ENCODE measurements at regions not wholly inside any gene's neighbourhood (a gene's known extent, or its start where the extent isn't known, plus 50 kb on each side); places are given as distances from the start of the nearest gene placed in this dataset.
"Not testable (repeated sequence)": the region's sequence is repeated elsewhere in the genome, so short reads cannot be mapped to it uniquely, and the experiment has no call there.

DNA sequence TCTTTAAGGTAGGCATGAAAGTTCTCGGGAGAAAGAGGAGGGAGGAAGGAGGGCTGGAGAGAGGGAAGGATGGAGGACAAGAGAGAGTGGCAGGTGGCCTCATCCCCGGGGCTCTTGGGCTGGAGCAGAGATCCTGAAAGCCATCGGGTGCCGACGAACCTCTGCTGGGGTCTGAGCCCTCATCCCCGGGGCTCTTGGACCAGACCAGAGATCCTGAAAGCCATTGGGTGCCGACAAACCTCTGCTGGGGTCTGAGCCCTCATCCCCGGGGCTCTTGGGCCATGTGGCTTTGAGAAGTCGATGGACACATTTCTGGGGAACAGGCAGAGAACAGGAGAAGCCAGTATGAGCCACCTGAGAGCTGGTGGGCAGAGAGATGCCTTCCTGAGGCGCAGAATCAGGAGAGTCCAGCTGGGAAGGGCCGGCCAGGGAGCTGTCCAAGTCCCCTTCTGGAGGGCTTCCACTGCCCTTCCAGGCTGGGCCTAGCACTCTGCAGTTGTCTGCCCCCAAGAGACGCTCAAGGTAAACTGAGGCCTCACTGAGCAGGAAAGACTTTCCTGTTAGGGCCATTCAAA is 1398.1 kb downstream of the BRD1 start:
- DNase-seq: no peak

GRCh38 chr22:48428631-48429371 is 1398.9 kb downstream of the BRD1 start:
- DNase-seq: no peak

GRCh38 chr22:48427731-48428211 is 1399.9 kb downstream of the BRD1 start:
- DNase-seq: no peak

- no peak for DNase-seq
These were observed 1401.0 kb downstream of the BRD1 start for GRCh38 chr22:48426466-48427380.

- DNase-seq: no peak
These were observed 1402.0 kb downstream of the BRD1 start for GRCh38 chr22:48425641-48426040.

GRCh38 chr22:48425091-48425506 is 1402.6 kb downstream of the BRD1 start:
- no peak for DNase-seq

DNA sequence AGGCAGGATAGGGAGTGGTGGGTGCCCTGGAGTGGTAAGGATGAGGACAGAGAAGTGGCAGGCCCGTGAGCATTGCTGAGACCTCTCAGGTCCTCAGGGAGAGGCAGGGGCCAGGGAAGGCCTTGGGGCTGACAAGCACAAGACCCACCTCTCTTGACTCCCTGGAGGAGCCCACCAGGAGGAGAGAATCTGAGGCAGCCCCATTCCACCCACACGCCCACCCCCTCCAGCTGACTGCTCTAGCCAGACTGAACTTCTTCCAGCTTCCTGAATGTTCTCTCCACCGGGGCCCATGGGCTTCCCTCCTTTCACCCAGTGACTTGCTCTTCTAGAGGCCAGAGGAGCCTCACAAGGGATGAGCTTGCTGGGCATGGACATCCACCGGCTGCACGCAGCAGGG is 1403.0 kb downstream of the BRD1 start:
- DNase-seq: no peak

DNA sequence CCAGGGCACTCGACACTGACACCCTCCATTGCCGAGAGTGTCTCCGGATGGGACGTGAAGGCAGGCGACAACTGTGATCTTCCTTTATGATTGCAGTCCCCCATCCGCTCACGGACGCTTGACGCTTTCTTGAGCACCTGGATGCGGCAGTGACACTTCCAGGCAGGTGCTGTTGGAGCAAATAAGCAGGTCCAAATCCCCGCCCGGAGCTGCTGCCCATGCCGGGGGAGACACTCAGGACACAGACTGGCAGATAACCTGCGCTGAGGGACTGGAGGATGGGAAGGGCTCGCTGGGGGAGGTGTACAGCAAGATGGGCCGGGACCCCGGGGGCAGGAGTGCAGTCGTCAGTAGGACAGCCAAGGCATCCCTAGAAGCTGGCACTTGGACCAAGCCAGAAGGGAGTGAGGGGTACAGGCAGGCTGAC is 1403.5 kb downstream of the BRD1 start:
- no peak for DNase-seq

DNA sequence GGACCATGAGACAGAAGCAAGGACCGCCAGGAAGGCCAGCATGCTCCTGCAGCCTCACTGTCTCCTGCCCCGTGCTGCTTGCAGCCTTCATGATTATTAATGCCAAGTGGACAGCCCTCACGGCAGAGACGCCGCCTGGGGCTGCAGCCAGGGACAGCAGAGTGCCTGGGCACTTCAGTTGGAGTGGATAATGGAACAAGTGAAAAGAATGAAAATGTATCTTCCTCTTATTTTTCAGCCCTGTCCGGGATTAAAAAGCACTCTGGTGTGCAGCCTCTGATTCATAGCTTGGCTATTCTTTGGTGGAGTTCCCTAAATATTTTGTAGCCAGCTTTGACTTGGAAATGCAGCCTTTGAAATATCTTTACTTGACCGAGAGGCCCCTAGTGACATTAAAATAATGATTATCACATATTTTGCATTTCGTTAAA is 1404.2 kb downstream of the BRD1 start:
- no peak for DNase-seq

- no peak for DNase-seq
These were observed 1404.7 kb downstream of the BRD1 start for GRCh38 chr22:48422900-48423480.

DNA sequence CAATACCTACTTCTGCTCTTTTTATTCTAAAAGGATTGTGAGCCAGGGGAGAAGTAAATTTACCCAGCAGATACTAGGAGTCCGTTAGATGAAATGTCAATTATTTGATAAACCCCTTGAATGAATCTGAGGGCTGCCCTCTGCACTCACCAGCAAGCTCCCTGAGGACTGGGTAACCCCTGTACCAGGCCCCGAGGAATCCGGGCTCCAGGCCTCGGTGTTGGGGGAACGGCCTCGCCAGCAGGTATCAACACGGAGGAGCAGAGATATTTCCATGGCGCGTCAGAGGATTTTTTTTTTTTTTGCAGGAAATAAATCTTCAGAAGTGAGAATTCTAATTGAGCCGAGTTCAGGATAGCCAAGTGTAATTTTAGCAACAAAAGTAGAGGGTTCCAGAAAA is 1408.8 kb downstream of the BRD1 start:
- DNase-seq: no peak

GRCh38 chr22:48417225-48418070 is 1410.2 kb downstream of the BRD1 start:
- DNase-seq: no peak

GRCh38 chr22:48416396-48417224 is 1411.1 kb downstream of the BRD1 start:
- DNase-seq: no peak

GRCh38 chr22:48415520-48415919 is 1412.2 kb downstream of the BRD1 start:
- no peak for DNase-seq

DNA sequence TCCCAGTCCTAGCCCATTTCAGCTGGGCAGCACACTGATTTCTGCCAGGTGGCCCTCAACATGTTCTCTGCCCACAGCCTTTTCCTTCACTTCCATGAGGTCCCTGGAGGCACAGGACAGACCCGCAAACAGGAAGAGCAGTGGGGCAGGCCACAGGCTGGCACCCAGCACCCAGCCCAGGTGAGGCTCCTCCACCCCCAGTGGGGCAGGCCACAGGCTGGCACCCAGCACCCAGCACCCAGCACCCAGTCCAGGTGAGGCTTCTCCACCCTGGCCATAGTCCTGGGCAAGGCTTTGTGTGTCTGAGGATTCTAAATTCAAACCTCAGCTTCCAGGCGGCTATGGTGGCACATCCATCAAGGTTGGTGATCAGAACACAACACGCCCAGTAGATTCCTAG is 1413.0 kb downstream of the BRD1 start:
- DNase-seq: no peak

GRCh38 chr22:48412931-48413330 is 1414.7 kb downstream of the BRD1 start:
- DNase-seq: not testable (repeated sequence)

- no peak for DNase-seq
These were observed 1417.1 kb downstream of the BRD1 start for GRCh38 chr22:48410536-48410935.

- no peak for DNase-seq
These were observed 1420.3 kb downstream of the BRD1 start for GRCh38 chr22:48407256-48407955.

- no peak for DNase-seq
These were observed 1421.5 kb downstream of the BRD1 start for GRCh38 chr22:48406161-48406560.

DNA sequence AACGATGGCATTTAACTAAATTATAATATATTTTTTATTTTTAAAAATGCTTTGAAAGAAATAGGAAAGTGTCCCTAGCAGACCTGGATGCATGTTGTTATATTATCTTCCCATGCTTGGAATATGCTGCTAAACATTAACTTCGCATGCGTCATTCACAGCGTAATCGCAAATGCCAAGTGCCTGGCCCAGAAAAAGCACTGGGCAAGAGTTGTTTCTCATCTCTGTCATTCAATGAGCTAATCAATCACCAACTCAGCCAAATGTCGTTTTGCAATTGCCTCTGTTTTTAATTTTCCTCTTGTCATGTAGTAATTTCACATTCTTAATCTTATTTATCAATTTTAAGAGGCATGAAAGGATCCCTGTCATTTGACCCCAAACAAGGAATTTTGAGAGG is 1421.9 kb downstream of the BRD1 start:
- DNase-seq: no peak
